ENCODE measurements at regions not wholly inside any gene's neighbourhood (a gene's known extent, or its start where the extent isn't known, plus 50 kb on each side); places are given as distances from the start of the nearest gene placed in this dataset.

DNA sequence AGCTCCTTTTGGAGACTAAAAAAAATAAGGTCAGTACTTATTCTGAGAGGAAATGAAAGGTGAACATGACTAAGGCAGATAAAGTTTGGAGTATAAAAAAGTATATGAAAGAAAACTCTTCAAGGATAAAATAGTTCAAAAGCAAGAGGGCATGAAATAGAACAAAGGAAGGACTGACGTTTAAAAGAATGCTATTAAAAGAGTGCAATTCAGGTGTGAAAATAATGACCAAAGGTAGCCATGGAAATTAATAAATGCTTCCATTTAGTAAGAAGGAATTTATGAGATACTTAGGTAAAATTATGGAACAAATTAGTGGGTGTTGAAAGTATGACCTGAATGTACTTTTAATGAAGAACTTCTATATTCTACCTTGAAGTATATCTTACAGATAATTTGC is 128.2 kb upstream of the WDFY3 start:
- H3K36me3 ChIP-seq: no peaks in the 10 kb centered on the region
- no peak overlapping the region for H3K4me3 ChIP-seq
- H3K27me3 ChIP-seq (replicated peaks in 1 of 7): no peaks in the 10 kb centered on the region
- no peak for DNase-seq
- peaks cover 0 to 30% (median 11%) of the 10 kb centered on the region in 8 donors for H3K9me3 ChIP-seq
- H3K4me1 ChIP-seq: no peaks in the 10 kb centered on the region
- intact Hi-C loops (cut with DNase I; ENCODE audit: low total_unique reads): no loop called here
- no peak for TF ChIP-seq POLR2AphosphoS5 (IDR thresholded peaks at IDR 0.05)
- TF ChIP-seq CTCF (IDR thresholded peaks at IDR 0.05 in 8 of 11, conservative IDR thresholded peaks at IDR 0.05 in 3 of 11): no peak
- TF ChIP-seq POLR2A (IDR thresholded peaks at IDR 0.05): no peak
- 61 to 72% (median 68%) methylated on average over 1 of the region's 1 CpG for WGBS, 5 donors
- H3K27ac ChIP-seq: no peak overlapping the region

DNA sequence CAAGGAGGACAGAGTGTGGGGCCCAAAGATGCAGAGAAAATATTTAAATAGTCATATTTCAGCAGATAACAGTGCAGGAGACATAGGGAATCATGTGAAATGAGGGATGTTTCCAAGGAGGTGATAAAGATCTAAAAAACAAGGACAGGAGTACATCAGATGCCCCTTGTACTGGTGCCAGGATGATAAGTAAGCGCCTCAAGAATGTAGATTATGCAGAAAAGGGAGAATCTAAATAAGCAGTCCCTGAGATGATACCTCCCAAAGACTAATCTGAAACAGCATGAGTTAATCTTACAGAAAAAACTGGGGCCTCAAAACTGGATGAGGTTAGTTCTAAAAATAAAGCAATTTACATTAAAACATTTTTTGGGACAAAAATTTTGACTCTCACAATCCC is 136.1 kb upstream of the WDFY3 start:
- Histone ChIP-seq H3K4me3 (no peak overlapping the region), H3K27me3 (replicated peaks in 1 of 7) (no peaks in the 10 kb centered on the region), H3K36me3 (no peaks in the 10 kb centered on the region), H3K9me3 (peaks cover 0 to 13% (median 1%) of the 10 kb centered on the region in 8 donors), H3K27ac (no peak overlapping the region), H3K4me1 (no peaks in the 10 kb centered on the region)
- TF ChIP-seq POLR2AphosphoS5 (IDR thresholded peaks at IDR 0.05): no peak
- DNase-seq: no peak
- intact Hi-C loops (cut with DNase I; ENCODE audit: low total_unique reads): no loop called here
- whole genome bisulfite sequencing, 5 donors: 82 to 93% (median 85%) methylated on average over 1 of the region's 1 CpG

- no peak for DNase-seq
- H3K36me3 ChIP-seq: no peaks in the 10 kb centered on the region
- TF ChIP-seq POLR2A (IDR thresholded peaks at IDR 0.05) (no peak), CTCF (IDR thresholded peaks at IDR 0.05 in 8 of 11, conservative IDR thresholded peaks at IDR 0.05 in 3 of 11) (no peak), POLR2AphosphoS5 (IDR thresholded peaks at IDR 0.05) (no peak)
- intact Hi-C loops (cut with DNase I; ENCODE audit: low total_unique reads): no loop called here
- H3K4me3 ChIP-seq: no peak overlapping the region
- H3K4me1 ChIP-seq: no peaks in the 10 kb centered on the region
- no peaks in the 10 kb centered on the region for H3K27me3 ChIP-seq (replicated peaks in 1 of 7)
- H3K9me3 ChIP-seq: peaks cover 0 to 8% (median 2%) of the 10 kb centered on the region in 8 donors
- H3K27ac ChIP-seq: no peak overlapping the region
Measured at GRCh38 chr4:85106166-85106565, 139.7 kb upstream of the WDFY3 start.

DNA sequence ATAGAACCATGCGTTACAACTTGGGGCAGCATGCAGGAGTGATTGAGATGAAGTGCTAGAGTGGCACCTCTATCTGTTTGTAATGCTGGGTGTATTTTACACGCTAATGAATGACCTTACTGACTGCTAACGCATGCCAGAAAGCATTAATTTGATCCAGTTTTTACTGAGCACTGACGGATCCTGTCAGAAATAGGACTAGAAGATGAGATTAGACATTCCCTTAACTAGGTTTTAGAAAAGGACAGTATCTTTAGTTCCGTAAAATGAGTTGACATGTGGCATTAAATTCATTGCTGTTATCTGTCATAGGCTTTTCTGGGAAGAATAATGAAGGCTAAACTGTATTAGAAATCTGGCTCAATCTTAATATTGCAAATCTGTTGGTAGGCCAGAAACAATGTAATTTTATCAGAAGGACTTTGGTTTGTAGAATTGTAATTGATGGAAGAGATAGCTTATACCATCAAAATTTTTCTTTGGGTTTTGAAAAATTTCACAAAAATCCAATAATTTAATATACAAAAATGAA is 140.4 kb upstream of the WDFY3 start:
- TF ChIP-seq CTCF (IDR thresholded peaks at IDR 0.05 in 8 of 11, conservative IDR thresholded peaks at IDR 0.05 in 3 of 11): no peak
- Histone ChIP-seq H3K4me3 (no peak overlapping the region), H3K27ac (no peak overlapping the region), H3K36me3 (no peaks in the 10 kb centered on the region), H3K4me1 (no peaks in the 10 kb centered on the region), H3K9me3 (peaks cover 0 to 15% (median 3%) of the 10 kb centered on the region in 8 donors), H3K27me3 (replicated peaks in 1 of 7) (no peaks in the 10 kb centered on the region)
- 87 to 93% (median 89%) methylated on average over 5 of the region's 5 CpGs for WGBS, 5 donors
- DNase-seq: no peak
- intact Hi-C loops (cut with DNase I; ENCODE audit: low total_unique reads): no loop called here

DNA sequence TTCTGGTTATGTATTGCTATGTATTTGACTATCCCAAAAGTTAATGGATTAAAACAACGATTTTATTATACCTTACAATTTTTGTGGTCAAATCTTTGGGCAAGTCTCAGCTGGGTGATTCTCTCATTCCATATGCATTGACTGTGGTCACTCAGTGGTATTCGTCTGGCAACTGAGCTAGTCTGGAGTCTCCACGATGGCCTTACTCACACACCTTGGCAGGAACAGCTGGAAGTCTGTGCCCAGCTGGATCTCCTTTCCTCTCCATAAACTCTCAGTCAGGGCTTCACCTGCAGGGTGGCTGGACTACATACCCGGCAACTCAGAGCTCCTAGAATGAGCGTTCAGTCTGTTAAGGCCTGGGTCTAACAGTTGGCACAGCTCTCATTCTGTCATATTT is 141.1 kb upstream of the WDFY3 start:
- WGBS, 5 donors: 64 to 84% (median 71%) methylated on average over 5 of the region's 5 CpGs
- Histone ChIP-seq H3K27ac (no peak overlapping the region), H3K36me3 (no peaks in the 10 kb centered on the region), H3K4me3 (no peak overlapping the region), H3K9me3 (peaks cover 0 to 20% (median 5%) of the 10 kb centered on the region in 8 donors), H3K4me1 (no peaks in the 10 kb centered on the region), H3K27me3 (replicated peaks in 1 of 7) (no peaks in the 10 kb centered on the region)
- TF ChIP-seq CTCF (IDR thresholded peaks at IDR 0.05 in 8 of 11, conservative IDR thresholded peaks at IDR 0.05 in 3 of 11) (no peak), POLR2A (IDR thresholded peaks at IDR 0.05) (no peak), POLR2AphosphoS5 (IDR thresholded peaks at IDR 0.05) (no peak)
- no peak for DNase-seq
- intact Hi-C loops (cut with DNase I; ENCODE audit: low total_unique reads): no loop called here
